NCI-H1436 treated with DMSO at 0.1 percent for 48 hours (cell line): ENCODE measurements at regions not wholly inside any gene's neighbourhood (a gene's known extent, or its start where the extent isn't known, plus 50 kb on each side); places are given as distances from the start of the nearest gene placed in this dataset.

Source experiments
- DNase-seq: peaks from one replicate; lab custom pipeline; 2025; lab: John Stamatoyannopoulos, UW

DNA sequence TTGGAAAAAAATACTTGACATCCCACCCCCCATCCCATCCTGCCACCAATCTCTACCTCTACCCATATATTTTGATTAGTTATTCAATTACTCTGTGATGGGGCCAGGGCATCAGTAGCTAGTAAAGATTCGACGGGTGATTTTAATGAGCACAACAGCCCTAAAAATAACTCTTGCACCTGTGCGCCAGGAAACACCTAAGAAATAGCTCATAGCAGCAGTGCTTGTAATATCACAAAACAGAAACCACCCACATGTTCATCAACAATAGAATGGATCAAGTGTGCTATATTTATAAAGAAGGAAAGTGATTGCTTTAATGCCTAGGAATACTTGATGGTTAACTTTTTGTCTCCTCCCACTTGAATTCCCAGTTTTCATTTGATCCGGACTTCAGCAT is 225.6 kb upstream of the LCORL start:
- DNase-seq = no peak

GRCh38 chr4:18242919-18243693 is 221.6 kb upstream of the LCORL start:
- DNase-seq = no peak

- DNase-seq = no peak
These were observed 220.2 kb upstream of the LCORL start for GRCh38 chr4:18241727-18242126.

DNA sequence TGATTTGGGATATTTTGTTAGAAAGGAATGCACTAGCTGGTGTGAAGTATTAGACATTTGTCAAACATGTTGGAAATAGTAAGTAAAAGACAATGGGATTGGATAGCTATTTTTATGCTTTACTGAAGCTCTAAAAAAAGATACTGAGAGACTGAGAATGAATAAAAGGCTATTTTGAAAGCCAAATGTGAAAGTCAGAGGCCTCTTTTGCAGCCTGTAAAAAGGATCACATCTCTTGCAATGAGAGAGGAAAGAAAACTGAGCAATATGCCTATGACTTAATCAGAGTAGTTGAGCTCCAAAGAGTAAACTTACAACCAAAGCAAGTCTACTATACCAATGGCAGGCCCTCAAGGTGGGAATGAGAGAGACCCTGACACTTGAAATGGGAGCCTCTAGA is 212.6 kb upstream of the LCORL start:
- DNase-seq = no peak

DNA sequence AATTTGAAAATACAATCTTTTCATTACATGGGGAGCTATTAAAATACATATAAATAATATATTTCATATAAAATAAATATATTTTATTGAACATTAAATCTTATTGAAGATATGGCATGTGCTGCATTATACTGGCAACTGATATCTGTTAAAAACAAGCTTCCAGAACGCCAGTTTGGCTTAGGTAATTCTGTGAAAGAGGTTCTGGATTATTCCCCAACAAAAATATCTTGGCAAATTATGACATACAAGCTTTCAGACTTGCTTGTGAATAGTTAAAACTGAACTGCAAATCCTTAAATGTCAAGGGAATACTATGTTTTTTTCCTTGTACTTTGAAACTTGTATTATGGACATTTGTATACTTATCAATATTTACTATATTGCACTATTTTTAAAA is 210.2 kb upstream of the LCORL start:
- no peak for DNase-seq

GRCh38 chr4:18227880-18228279 is 206.3 kb upstream of the LCORL start:
- DNase-seq = no peak

- DNase-seq = no peak
These were observed 193.0 kb upstream of the LCORL start for GRCh38 chr4:18214411-18215055.

GRCh38 chr4:18213576-18214198 is 192.1 kb upstream of the LCORL start:
- DNase-seq = no peak

DNA sequence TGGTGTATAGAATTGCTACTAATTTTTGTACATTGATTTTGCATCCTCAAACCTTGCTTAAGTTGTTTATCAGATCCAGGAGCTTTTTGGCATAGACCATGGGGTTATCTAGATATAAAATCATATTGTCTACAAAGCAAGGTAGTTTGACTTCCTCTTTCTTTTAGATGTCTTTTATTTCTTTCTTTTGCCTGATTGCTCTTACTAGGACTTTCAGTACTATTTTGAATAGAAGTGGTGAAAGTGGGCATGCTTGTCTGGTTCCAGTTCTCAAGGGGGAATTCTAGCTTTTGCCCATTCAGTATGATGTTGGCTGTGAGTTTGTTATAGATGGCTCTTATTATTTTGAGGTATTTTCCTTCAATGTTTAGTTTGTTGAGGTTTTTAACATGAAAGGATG is 187.9 kb upstream of the LCORL start:
- DNase-seq = no peak

DNA sequence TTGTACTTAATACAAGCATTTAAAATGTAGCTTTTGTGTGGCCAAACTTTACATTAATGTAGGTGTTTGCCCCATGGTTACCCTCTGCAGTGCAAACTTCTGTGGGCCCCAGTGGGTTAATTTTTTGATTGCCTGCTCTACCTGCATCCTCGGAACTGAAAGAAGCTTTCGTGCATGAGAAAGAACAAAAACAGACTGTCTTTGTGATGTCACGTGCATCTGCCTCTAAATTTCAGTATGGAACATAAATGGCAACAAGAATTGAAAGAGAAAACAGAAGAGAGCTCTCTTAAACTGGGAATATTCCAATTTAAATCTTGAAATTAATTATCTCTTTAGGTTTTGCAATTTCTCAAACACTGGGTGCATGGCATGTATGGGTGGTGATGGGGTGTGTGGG is 182.4 kb upstream of the LCORL start:
- DNase-seq = no peak

- no peak for DNase-seq
These were observed 180.9 kb upstream of the LCORL start for GRCh38 chr4:18202486-18202885.

DNA sequence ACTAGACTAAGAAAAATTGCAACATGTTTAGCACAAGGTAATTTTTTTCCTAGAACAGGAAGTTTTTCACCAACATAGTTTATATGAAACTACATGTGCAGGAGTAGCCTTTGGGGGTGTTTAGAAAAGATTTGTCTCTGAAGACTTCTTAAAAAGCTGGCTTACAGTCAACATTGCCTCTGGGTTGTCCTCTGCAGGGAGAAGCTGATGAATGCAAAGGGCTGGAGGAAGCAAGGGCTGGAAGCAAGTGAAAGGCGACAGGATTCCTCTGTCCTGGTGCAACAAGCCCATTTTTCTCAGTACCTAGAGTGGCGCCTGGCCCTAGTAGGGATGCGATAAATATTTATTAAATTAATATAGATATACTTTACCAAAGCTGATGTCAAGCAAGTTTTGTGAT is 180.3 kb upstream of the LCORL start:
- no peak for DNase-seq

GRCh38 chr4:18198653-18199052 is 177.1 kb upstream of the LCORL start:
- DNase-seq = no peak

- DNase-seq = no peak
These were observed 175.9 kb upstream of the LCORL start for GRCh38 chr4:18197467-18197866.

DNA sequence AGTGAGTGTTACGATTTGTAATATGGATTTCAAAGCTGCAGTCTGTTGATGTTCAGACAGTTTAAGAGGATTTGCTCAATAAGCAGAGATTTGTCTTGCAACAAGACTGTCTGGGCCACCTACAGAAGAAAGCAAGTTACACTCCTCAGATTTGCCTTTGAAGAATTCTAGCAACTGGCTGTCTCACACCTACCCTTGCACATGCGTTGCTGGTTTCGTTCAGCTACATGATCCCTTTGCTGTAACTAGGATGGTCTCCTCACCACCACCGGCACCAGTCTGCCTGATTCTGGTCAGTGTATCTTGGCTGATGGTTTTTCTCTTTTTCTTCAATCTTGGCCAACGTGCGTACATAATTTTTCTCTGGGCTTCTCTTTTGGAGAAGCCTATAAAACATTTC is 172.7 kb upstream of the LCORL start:
- no peak for DNase-seq

GRCh38 chr4:18192901-18193300 is 171.3 kb upstream of the LCORL start:
- no peak for DNase-seq

DNA sequence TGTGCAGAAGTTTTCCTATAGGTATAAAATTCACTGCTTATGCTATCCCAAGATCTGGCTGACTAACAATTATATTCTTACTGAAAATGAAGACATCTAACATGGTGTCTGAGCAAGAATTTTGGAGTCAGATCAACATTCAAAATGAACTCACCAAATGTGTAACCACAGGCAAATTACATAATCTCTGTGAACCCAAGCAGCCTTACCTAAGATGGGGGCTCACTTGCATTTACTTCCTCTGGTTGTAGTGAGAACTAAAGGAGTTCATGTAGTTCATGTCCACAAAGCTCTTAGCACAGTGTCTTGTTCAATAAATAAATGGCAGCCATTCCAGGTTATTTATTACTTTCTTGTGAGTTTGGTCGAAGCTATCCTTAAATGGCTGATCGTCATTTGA is 163.9 kb upstream of the LCORL start:
- DNase-seq = no peak

GRCh38 chr4:18180892-18181291 is 159.3 kb upstream of the LCORL start:
- DNase-seq = no peak

GRCh38 chr4:18180122-18180521 is 158.6 kb upstream of the LCORL start:
- no peak for DNase-seq

GRCh38 chr4:18171896-18172295 is 150.3 kb upstream of the LCORL start:
- DNase-seq = no peak

DNA sequence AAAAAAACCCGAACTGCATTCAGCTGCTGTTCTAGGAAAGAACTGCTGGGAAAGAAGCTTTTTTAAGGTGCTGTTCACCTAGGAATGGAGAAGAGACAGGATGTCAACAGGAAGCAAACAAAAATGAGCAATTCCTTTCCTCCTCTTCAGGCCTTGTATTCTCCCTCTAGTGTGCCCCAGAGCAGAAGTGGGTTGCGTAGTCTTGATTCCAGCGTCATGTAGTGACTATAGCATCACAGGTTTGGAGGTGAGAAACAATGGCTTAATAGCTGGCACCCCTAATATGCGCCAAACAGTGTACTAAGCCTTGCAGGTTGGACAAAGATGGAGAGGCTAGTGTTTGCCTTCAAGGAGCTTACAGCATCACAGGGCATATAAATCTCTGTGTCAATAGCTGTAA is 146.3 kb upstream of the LCORL start:
- DNase-seq = no peak

- no peak for DNase-seq
These were observed 145.4 kb upstream of the LCORL start for GRCh38 chr4:18166925-18167324.

DNA sequence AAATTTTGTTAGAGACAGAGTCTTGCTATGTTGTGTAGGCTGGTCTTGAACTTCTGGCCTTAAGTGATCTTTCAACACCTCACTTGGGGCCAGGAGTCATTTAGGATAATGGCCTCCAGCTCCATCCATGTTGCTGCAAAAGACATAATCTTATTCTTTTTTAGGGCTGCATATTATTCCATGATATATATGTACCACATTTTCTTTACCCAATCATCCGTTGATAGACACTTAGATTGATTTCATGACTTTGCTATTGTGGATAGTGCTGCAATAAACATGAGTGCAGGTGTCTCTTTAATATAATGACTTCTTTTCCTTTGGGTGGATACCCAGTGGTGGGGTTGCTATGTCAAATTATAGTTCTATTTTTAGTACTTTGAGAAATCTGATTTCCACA is 140.9 kb upstream of the LCORL start:
- no peak for DNase-seq
